ENCODE measurements at regions not wholly inside any gene's neighbourhood (a gene's known extent, or its start where the extent isn't known, plus 50 kb on each side); places are given as distances from the start of the nearest gene placed in this dataset.
A peak's percentile ranks its signal among the peaks of the same experiment; 100 is the strongest.

DNA sequence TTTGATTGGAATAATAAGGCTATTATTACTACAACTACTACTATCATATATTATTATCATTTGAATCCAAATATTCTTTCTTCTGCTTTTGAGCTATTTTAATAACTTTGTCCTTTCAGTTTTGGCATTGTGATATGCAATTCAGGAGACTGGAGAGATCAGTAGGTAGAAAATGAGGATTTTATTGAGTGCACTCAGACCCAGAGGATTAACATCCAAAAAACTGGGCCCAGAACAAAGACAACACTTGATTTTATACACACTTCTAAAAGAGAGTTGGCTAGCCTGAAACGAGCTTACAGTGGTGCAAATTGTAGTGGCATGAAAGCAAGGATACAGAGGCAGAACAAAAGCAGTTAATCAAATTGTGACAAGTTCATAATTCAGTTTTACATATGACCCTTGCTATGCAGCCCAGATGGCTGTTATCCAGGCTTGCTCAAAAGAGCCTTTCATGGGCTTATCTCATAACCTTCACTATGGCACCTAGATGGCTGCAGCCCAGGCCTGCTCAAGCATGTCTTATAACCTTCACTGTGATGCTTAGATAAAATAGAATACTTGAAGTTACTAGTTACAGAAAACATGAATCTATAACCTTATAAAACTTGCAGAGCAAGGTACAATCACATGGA, 796.3 kb upstream of the RAG2 start:
- H3K36me3 ChIP-seq (ENCODE audit: control insufficient read depth in 2 of 2, insufficient read depth in 2 of 2, low read length in 1 of 2) = no peaks in the 10 kb centered on the region
- 0% methylated on average over 1 of the region's 1 CpG for WGBS (ENCODE audit: insufficient coverage, insufficient replicate concordance, low lambda C conversion rate, missing lambda C conversion rate)
- intact Hi-C loops (cut with micrococcal nuclease; ENCODE audit: unreplicated experiment) (no loop called here), in situ Hi-C loops (cut with MboI) (no loop called here)
- ATAC-seq (no peak), DNase-seq (ENCODE audit: low read depth, low spot score) (no peak), FAIRE-seq (no peak)
- ChIA-PET CTCF (no interaction called here), RAD21 (ENCODE audit: unreplicated experiment) (no interaction called here), POLR2A (no interaction called here), SMC1A (ENCODE audit: uncharacterized antibody, unreplicated experiment) (no interaction called here)
- no peak overlapping the region for H3K27ac ChIP-seq (ENCODE audit: control insufficient read depth, insufficient read depth)
- H3K4me3 ChIP-seq = no peak overlapping the region
- no peak for TF ChIP-seq GABPA (IDR thresholded peaks at IDR 0.05; ENCODE audit: low read depth)
- no peak for TF ChIP-seq SPI1 (IDR thresholded peaks at IDR 0.05; ENCODE audit: borderline replicate concordance, insufficient read depth, low read depth, low read length)
- no peak for TF ChIP-seq SIX5 (IDR thresholded peaks at IDR 0.05; ENCODE audit: low read depth, low read length, severe bottlenecking)
- TF ChIP-seq, protein P1, sequence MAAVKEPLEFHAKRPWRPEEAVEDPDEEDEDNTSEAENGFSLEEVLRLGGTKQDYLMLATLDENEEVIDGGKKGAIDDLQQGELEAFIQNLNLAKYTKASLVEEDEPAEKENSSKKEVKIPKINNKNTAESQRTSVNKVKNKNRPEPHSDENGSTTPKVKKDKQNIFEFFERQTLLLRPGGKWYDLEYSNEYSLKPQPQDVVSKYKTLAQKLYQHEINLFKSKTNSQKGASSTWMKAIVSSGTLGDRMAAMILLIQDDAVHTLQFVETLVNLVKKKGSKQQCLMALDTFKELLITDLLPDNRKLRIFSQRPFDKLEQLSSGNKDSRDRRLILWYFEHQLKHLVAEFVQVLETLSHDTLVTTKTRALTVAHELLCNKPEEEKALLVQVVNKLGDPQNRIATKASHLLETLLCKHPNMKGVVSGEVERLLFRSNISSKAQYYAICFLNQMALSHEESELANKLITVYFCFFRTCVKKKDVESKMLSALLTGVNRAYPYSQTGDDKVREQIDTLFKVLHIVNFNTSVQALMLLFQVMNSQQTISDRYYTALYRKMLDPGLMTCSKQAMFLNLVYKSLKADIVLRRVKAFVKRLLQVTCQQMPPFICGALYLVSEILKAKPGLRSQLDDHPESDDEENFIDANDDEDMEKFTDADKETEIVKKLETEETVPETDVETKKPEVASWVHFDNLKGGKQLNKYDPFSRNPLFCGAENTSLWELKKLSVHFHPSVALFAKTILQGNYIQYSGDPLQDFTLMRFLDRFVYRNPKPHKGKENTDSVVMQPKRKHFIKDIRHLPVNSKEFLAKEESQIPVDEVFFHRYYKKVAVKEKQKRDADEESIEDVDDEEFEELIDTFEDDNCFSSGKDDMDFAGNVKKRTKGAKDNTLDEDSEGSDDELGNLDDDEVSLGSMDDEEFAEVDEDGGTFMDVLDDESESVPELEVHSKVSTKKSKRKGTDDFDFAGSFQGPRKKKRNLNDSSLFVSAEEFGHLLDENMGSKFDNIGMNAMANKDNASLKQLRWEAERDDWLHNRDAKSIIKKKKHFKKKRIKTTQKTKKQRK (IDR thresholded peaks at IDR 0.05; ENCODE audit: low read depth, low read length) = peak; percentile 43; the same call in 1 of the 2 replicates
- TF ChIP-seq SKIL (IDR thresholded peaks at IDR 0.05; ENCODE audit: low read depth, poor library complexity, severe bottlenecking) = no peak
- no peak for TF ChIP-seq MYC (IDR thresholded peaks at IDR 0.05; ENCODE audit: insufficient read depth, insufficient read length, insufficient replicate concordance, low read length, severe bottlenecking)
- no peak for TF ChIP-seq ZNF622 (IDR thresholded peaks at IDR 0.05)
- TF ChIP-seq TCF12 (IDR thresholded peaks at IDR 0.05; ENCODE audit: low read depth, low read length) = no peak
- TF ChIP-seq CBX5 (IDR thresholded peaks at IDR 0.05; ENCODE audit: low read depth) = peak; percentile 97
- no peak for TF ChIP-seq POLR2AphosphoS2 (IDR thresholded peaks at IDR 0.05; ENCODE audit: low read depth, low read length)
- no peaks in the 10 kb centered on the region for H3K79me2 ChIP-seq (ENCODE audit: control insufficient read depth, insufficient read depth, low read length)
- no peak overlapping the region for H2AFZ ChIP-seq (ENCODE audit: control insufficient read depth, low read depth, low read length)
- H3K4me1 ChIP-seq (ENCODE audit: control insufficient read depth, insufficient read depth, low read length) = no peaks in the 10 kb centered on the region
- H3K9me3 ChIP-seq (replicated peaks; ENCODE audit: control insufficient read depth, insufficient read depth, low read length) = no peaks in the 10 kb centered on the region; the same call in 2 of the 3 replicates
- H3K4me2 ChIP-seq (ENCODE audit: control insufficient read depth, insufficient read depth) = no peak overlapping the region
- BruUV-seq (replicated peaks) = no TSS peak
- H3K9ac ChIP-seq (ENCODE audit: control insufficient read depth, insufficient read depth, low read length) = no peak overlapping the region
- no peaks in the 10 kb centered on the region for H3K27me3 ChIP-seq (replicated peaks in 1 of 2; ENCODE audit: control insufficient read depth in 2 of 2, insufficient read depth in 2 of 2, low read length in 1 of 2)
- H4K20me1 ChIP-seq (ENCODE audit: control insufficient read depth, insufficient read depth) = no peaks in the 10 kb centered on the region

All from GM12878 (cell line).